ENCODE measurements at regions not wholly inside any gene's neighbourhood (a gene's known extent, or its start where the extent isn't known, plus 50 kb on each side); places are given as distances from the start of the nearest gene placed in this dataset.

GRCh38 chr10:78177491-78178185 is 144.0 kb downstream of the RPS24 start:
- TF ChIP-seq CTCF (IDR thresholded peaks at IDR 0.05), result no peak
- no peak for TF ChIP-seq EP300 (IDR thresholded peaks at IDR 0.05)
- TF ChIP-seq POLR2A (IDR thresholded peaks at IDR 0.05), result no peak
